ENCODE measurements at regions not wholly inside any gene's neighbourhood (a gene's known extent, or its start where the extent isn't known, plus 50 kb on each side); places are given as distances from the start of the nearest gene placed in this dataset.
"Not testable (repeated sequence)": the region's sequence is repeated elsewhere in the genome, so short reads cannot be mapped to it uniquely, and the experiment has no call there.

DNA sequence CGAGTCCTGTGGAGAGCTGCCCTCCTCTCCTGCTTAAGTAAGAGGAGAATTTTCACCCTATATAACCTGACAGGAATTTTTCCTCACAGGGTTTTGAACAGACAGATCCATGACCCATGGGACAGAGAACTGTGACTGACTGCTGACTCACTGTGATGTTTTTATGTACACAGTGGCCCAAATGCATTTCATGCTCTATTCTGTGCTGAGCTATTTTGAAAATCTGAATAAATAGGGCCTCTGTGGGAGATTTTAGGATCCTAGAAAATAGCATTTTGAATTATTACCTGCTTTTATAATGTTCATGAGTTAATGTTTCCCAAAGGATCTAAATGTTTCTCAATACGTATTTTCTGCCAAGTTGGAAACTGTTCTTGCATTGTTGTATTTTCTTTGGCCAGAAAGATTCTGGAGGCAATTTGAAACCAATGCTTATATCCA, 577.4 kb downstream of the HTR1B start:
- ChIA-PET POLR2A (no interaction called here), CTCF (no interaction called here)
- no peak overlapping the region for H3K27ac Mint-ChIP-seq

DNA sequence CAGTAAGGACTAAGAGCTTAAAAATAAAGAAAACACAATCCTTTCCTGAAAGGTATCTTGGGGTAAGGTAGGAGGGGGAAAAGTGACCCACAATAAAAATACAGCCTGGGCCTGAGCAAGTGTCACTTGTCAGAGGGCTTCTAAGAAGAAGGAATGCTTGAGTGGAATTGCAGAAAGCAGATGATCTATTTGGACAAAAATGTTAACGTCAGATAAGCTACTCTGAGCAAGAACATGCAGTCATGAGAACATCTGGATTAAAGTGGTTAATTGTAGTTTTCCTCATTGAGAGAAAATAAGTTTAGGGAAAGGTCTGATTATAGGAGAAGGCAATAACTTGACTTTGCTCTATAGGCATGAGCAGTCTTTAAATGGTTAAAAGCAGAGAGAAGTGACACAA, 581.9 kb downstream of the HTR1B start:
- no peak overlapping the region for H3K27ac ChIP-seq (ENCODE audit: low read depth, low read length)
- Mint-ChIP-seq H3K9me3 (peaks cover 2 to 22% (median 9%) of the 10 kb centered on the region in 5 donors), H3K27ac (no peak overlapping the region), H3K27me3 (no peaks in the 10 kb centered on the region), H3K4me1 (no peaks in the 10 kb centered on the region), H3K36me3 (no peaks in the 10 kb centered on the region), H3K4me3 (no peak overlapping the region)
- H3K36me3 ChIP-seq (ENCODE audit: insufficient read depth, low read length), result no peaks in the 10 kb centered on the region
- H3K9me3 ChIP-seq (ENCODE audit: low read length), result no peaks in the 10 kb centered on the region
- ChIA-PET CTCF (no interaction called here), POLR2A (no interaction called here)
- H3K27me3 ChIP-seq (ENCODE audit: insufficient read depth, low read length, poor library complexity, severe bottlenecking), result no peaks in the 10 kb centered on the region
- no peaks in the 10 kb centered on the region for H3K4me1 ChIP-seq (ENCODE audit: insufficient read depth, low read length)
- no peak overlapping the region for H3K4me3 ChIP-seq (ENCODE audit: low read length)
- DNase-seq, result no peak

More for the DNA sequence above, 577.4 kb downstream of the HTR1B start:
- no peaks in the 10 kb centered on the region for H3K36me3 Mint-ChIP-seq
- H3K27ac ChIP-seq (ENCODE audit: low read depth, low read length), result no peak overlapping the region
- H3K27me3 Mint-ChIP-seq, result no peaks in the 10 kb centered on the region
- H3K9me3 ChIP-seq (ENCODE audit: low read length), result no peaks in the 10 kb centered on the region
- DNase-seq, result no peak
- no peak overlapping the region for H3K4me3 Mint-ChIP-seq
- H3K27me3 ChIP-seq (ENCODE audit: insufficient read depth, low read length, poor library complexity, severe bottlenecking), result no peaks in the 10 kb centered on the region
- H3K9me3 Mint-ChIP-seq, result peaks cover 0 to 15% (median 10%) of the 10 kb centered on the region in 5 donors
- H3K4me3 ChIP-seq (ENCODE audit: low read length), result no peak overlapping the region
- H3K36me3 ChIP-seq (ENCODE audit: insufficient read depth, low read length), result no peaks in the 10 kb centered on the region
- H3K4me1 Mint-ChIP-seq, result no peaks in the 10 kb centered on the region
- H3K4me1 ChIP-seq (ENCODE audit: insufficient read depth, low read length), result no peaks in the 10 kb centered on the region

DNA sequence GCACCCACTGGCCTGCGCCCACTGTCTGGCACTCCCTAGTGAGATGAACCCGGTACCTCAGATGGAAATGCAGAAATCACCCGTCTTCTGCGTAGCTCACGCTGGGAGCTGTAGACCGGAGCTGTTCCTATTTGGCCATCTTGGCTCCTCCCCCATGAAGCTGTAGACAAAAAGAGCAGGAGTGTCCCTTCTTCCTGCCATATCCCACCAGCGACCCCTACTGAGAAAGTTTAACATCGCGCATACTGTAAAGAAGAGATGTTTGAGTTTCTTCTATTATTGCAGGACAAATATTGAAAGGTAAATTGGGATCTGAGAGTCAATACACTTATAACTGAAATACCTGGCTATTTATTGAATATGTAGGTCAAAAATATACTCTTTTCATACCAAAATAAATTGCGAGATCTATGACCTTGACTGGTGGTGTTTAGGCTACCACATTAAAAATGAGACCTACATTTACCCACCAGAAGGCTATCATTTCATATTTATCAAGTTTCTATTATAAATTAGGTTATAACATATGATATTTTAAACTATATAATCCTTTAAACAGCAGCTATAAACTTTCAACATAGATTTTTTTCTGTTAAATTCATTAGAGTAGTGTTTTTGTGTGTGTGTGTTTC, 586.3 kb downstream of the HTR1B start:
- POLR2A ChIA-PET, result no interaction called here
- CTCF ChIA-PET, result no interaction called here
- Histone ChIP-seq H3K36me3 (ENCODE audit: insufficient read depth, low read length) (no peaks in the 10 kb centered on the region), H3K4me1 (ENCODE audit: insufficient read depth, low read length) (no peaks in the 10 kb centered on the region), H3K4me3 (ENCODE audit: low read length) (no peak overlapping the region), H3K27ac (ENCODE audit: low read depth, low read length) (no peak overlapping the region), H3K9me3 (ENCODE audit: low read length) (no peaks in the 10 kb centered on the region), H3K27me3 (ENCODE audit: insufficient read depth, low read length, poor library complexity, severe bottlenecking) (no peaks in the 10 kb centered on the region)
- H3K27ac Mint-ChIP-seq, result peak overlapping the region in 1 of 8 donors; percentile 4
- no peak for DNase-seq
- H3K36me3 Mint-ChIP-seq, result no peaks in the 10 kb centered on the region
- no peak overlapping the region for H3K4me3 Mint-ChIP-seq
- no peaks in the 10 kb centered on the region for H3K27me3 Mint-ChIP-seq
- no peaks in the 10 kb centered on the region for H3K4me1 Mint-ChIP-seq
- H3K9me3 Mint-ChIP-seq, result peaks cover 3 to 25% (median 9%) of the 10 kb centered on the region in 5 donors

DNA sequence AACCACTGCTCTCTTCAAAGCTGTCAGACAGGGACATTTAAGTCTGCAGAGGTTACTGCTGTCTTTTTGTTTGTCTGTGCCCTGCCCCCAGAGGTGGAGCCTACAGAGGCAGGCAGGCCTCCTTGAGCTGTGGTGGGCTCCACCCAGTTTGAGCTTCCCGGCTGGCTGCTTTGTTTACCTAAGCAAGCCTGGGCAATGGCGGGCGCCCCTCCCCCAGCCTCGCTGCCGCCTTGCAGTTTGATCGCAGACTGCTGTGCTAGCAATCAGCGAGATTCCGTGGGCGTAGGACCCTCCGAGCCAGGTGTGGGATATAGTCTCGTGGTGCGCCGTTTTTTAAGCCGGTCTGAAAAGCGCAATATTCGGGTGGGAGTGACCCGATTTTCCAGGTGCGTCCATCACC, 586.9 kb downstream of the HTR1B start:
- H3K4me1 ChIP-seq (ENCODE audit: insufficient read depth, low read length); H3K36me3 ChIP-seq (ENCODE audit: insufficient read depth, low read length); H3K36me3 Mint-ChIP-seq; H3K27me3 Mint-ChIP-seq; H3K27me3 ChIP-seq (ENCODE audit: insufficient read depth, low read length, poor library complexity, severe bottlenecking); CTCF ChIA-PET; H3K4me3 Mint-ChIP-seq; DNase-seq; H3K27ac Mint-ChIP-seq; H3K4me3 ChIP-seq (ENCODE audit: low read length); POLR2A ChIA-PET; H3K4me1 Mint-ChIP-seq; H3K27ac ChIP-seq (ENCODE audit: low read depth, low read length); H3K9me3 ChIP-seq (ENCODE audit: low read length): not testable (repeated sequence)
- H3K9me3 Mint-ChIP-seq, result peaks cover 3 to 25% (median 9%) of the 10 kb centered on the region in 5 donors

DNA sequence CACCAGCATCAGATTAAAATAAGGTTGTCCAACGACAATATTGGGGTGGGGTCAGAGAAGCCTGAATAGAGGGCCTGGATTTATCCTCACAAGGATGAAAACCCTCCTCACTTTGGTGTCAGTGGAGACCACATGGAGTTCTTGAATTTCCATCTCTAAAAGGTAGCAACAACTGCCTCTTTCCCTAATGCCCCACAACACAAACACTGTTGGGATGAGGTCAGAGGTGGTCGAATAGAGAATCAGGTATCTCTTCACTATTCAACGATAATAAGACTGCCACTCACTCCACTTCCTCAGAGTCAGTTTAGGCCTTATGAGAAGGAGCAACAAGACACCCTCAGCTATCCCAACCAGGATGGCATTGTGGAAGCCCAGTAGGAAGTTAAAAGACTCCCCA, 596.1 kb downstream of the HTR1B start:
- Histone ChIP-seq H3K36me3 (ENCODE audit: insufficient read depth, low read length) (no peaks in the 10 kb centered on the region), H3K9me3 (ENCODE audit: low read length) (no peaks in the 10 kb centered on the region), H3K27me3 (ENCODE audit: insufficient read depth, low read length, poor library complexity, severe bottlenecking) (no peaks in the 10 kb centered on the region), H3K4me3 (ENCODE audit: low read length) (no peak overlapping the region), H3K27ac (ENCODE audit: low read depth, low read length) (no peak overlapping the region), H3K4me1 (ENCODE audit: insufficient read depth, low read length) (no peaks in the 10 kb centered on the region)
- peaks cover 0 to 2% (median 0%) of the 10 kb centered on the region in 3 donors for H3K36me3 Mint-ChIP-seq
- H3K27ac Mint-ChIP-seq, result no peak overlapping the region
- DNase-seq, result no peak
- POLR2A ChIA-PET, result no interaction called here
- CTCF ChIA-PET, result no interaction called here
- peaks cover 2 to 29% (median 10%) of the 10 kb centered on the region in 5 donors for H3K9me3 Mint-ChIP-seq
- no peak overlapping the region for H3K4me3 Mint-ChIP-seq
- no peaks in the 10 kb centered on the region for H3K4me1 Mint-ChIP-seq
- H3K27me3 Mint-ChIP-seq, result peaks cover 0 to 1% of the 10 kb centered on the region in 2 donors

DNA sequence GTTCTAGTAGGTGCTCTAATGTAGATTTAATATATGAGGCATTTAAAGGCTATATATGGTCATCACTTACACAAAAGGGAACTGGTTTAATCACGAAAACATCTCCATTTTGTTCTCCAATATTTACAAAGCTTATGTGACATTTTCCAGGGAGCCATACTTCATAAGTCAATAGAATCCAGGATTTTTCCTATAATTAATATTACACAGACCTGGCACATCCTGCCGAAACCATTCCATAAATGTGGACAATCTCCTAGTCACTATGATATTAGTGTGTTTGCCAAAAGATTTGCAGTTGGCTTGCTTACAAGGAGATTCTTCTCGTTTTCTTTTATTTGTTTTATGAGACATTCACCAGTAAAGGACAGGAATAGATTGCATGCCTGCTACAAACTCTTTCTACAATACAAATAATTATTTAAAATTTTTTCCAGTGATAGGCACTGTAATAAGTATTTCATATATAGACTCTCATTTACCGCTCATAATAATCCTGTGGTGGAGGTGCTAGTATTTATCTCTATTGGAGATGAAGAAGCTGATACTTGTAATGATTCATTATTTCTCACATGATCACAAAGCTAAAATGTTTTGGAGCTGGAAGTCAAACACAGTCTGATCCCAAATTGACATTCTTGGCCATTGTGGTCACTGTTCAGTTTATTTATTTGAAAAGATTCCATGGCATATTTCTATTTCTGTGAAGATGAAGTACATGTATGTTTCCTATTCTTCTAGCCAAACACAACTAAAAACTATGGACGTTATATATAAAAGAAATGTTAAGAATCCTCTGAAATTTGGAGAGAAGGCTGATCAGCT, 597.0 kb downstream of the HTR1B start:
- Mint-ChIP-seq H3K9me3 (peaks cover 2 to 29% (median 10%) of the 10 kb centered on the region in 5 donors), H3K27me3 (peaks cover 0 to 1% of the 10 kb centered on the region in 2 donors), H3K27ac (no peak overlapping the region), H3K4me3 (no peak overlapping the region), H3K4me1 (no peaks in the 10 kb centered on the region), H3K36me3 (peaks cover 0 to 2% (median 0%) of the 10 kb centered on the region in 3 donors)
- Histone ChIP-seq H3K9me3 (ENCODE audit: low read length) (no peaks in the 10 kb centered on the region), H3K27ac (ENCODE audit: low read depth, low read length) (no peak overlapping the region), H3K4me3 (ENCODE audit: low read length) (no peak overlapping the region), H3K36me3 (ENCODE audit: insufficient read depth, low read length) (no peaks in the 10 kb centered on the region), H3K4me1 (ENCODE audit: insufficient read depth, low read length) (no peaks in the 10 kb centered on the region), H3K27me3 (ENCODE audit: insufficient read depth, low read length, poor library complexity, severe bottlenecking) (no peaks in the 10 kb centered on the region)
- DNase-seq, result no peak
- ChIA-PET POLR2A (no interaction called here), CTCF (no interaction called here)

DNA sequence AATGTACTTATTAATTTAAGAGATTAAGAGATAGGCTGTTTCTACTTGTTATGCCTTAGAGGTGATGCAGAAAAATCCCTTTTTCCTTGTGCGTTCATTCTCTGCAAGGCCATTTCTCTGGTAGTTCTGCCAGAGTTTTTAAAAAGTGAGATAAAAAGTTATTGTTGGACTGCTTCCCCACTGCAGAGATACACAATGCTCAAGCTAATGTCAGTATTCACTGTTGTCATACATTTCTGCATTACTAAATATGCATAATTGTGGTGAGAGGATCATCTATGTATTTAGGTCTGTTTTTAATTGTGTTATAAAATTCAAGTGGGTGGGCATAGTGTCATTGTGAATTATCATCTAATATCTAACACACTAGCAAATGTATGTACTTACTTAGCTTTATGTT, 600.4 kb downstream of the HTR1B start:
- H3K36me3 Mint-ChIP-seq, result peaks cover 0 to 2% (median 0%) of the 10 kb centered on the region in 3 donors
- Histone ChIP-seq H3K4me1 (ENCODE audit: insufficient read depth, low read length) (no peaks in the 10 kb centered on the region), H3K27me3 (ENCODE audit: insufficient read depth, low read length, poor library complexity, severe bottlenecking) (no peaks in the 10 kb centered on the region), H3K4me3 (ENCODE audit: low read length) (no peak overlapping the region), H3K9me3 (ENCODE audit: low read length) (no peaks in the 10 kb centered on the region), H3K36me3 (ENCODE audit: insufficient read depth, low read length) (no peaks in the 10 kb centered on the region), H3K27ac (ENCODE audit: low read depth, low read length) (no peak overlapping the region)
- ChIA-PET CTCF (no interaction called here), POLR2A (no interaction called here)
- H3K4me1 Mint-ChIP-seq, result no peaks in the 10 kb centered on the region
- DNase-seq, result no peak
- H3K27ac Mint-ChIP-seq, result no peak overlapping the region
- H3K27me3 Mint-ChIP-seq, result no peaks in the 10 kb centered on the region
- H3K9me3 Mint-ChIP-seq, result peaks cover 2 to 9% (median 3%) of the 10 kb centered on the region in 5 donors
- H3K4me3 Mint-ChIP-seq, result no peak overlapping the region

DNA sequence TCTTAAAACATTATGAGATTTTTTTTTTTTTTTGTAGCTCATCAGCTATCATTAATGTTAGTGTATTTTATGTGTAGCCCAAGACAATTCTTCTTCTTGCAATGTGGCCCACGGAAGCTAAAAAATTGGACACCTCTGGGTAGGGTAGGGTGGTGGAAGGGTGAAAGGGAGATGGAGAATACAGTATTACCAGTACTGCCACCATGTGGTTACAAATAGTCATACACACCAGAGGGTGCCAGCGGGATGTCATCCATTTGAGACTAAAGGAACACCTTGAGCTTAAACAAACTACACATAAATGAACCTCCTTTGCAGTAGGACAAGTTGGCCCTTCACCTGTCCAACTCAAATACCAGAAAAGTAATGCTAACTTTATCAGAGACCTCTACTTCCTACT, 601.9 kb downstream of the HTR1B start:
- H3K4me1 ChIP-seq (ENCODE audit: insufficient read depth, low read length), result no peaks in the 10 kb centered on the region
- H3K27ac Mint-ChIP-seq, result no peak overlapping the region
- no peak overlapping the region for H3K4me3 ChIP-seq (ENCODE audit: low read length)
- H3K27ac ChIP-seq (ENCODE audit: low read depth, low read length), result no peak overlapping the region
- no peaks in the 10 kb centered on the region for H3K9me3 ChIP-seq (ENCODE audit: low read length)
- H3K36me3 Mint-ChIP-seq, result peaks cover 0 to under 1% (median 0%) of the 10 kb centered on the region in 3 donors
- ChIA-PET POLR2A (no interaction called here), CTCF (no interaction called here)
- H3K9me3 Mint-ChIP-seq, result peaks cover 0 to 9% (median 3%) of the 10 kb centered on the region in 5 donors
- no peak for DNase-seq
- no peak overlapping the region for H3K4me3 Mint-ChIP-seq
- no peaks in the 10 kb centered on the region for H3K36me3 ChIP-seq (ENCODE audit: insufficient read depth, low read length)
- no peaks in the 10 kb centered on the region for H3K4me1 Mint-ChIP-seq
- no peaks in the 10 kb centered on the region for H3K27me3 ChIP-seq (ENCODE audit: insufficient read depth, low read length, poor library complexity, severe bottlenecking)
- no peaks in the 10 kb centered on the region for H3K27me3 Mint-ChIP-seq

Measured in CD8-positive, alpha-beta memory T cell (primary cell).